HEK293 (cell line): ENCODE measurements at regions not wholly inside any gene's neighbourhood (a gene's known extent, or its start where the extent isn't known, plus 50 kb on each side); places are given as distances from the start of the nearest gene placed in this dataset.

ENCODE experiments used
- CTCF ChIP-seq: fragments of 450-650 bp; formaldehyde crosslinking; IDR thresholded peaks from 2 replicates; pipeline ENCODE4 v1.5.1; 2016; ENCODE audit warnings: missing biosample characterization, missing genetic modification characterization
- KLF8 ChIP-seq: fragments of 450-650 bp; formaldehyde crosslinking; IDR thresholded peaks from 2 replicates; pipeline ENCODE4 v1.5.1; 2016; ENCODE audit warnings: missing biosample characterization, missing genetic modification characterization
- YY1 ChIP-seq: fragments of 450-650 bp; formaldehyde crosslinking; IDR thresholded peaks from 2 replicates; pipeline ENCODE4 v1.5.1; 2018; ENCODE audit warnings: missing biosample characterization, missing genetic modification characterization
- ZBTB8A ChIP-seq: fragments of 450-650 bp; formaldehyde crosslinking; IDR thresholded peaks from 2 replicates; pipeline ENCODE4 v1.5.1; 2016; ENCODE audit warnings: missing biosample characterization, missing genetic modification characterization
- ZNF248 ChIP-seq: fragments of 450-650 bp; formaldehyde crosslinking; IDR thresholded peaks from 2 replicates; pipeline ENCODE4 v1.5.1; 2017; ENCODE audit warnings: missing biosample characterization, missing genetic modification characterization
- ZNF274 ChIP-seq, 2 experiments: fragments of 200-500 bp in 1 of 2; fragments of 450-650 bp in 1 of 2; sonication (Bioruptor generic) in 1 of 2; formaldehyde crosslinking in 1 of 2; IDR thresholded peaks; 2 replicates each; pipeline versions ENCODE4 v1.5.1 to v1.6.1; 2014 to 2016; ENCODE audit warnings: borderline replicate concordance in 1 of 2, inconsistent platforms in 1 of 2, low read length in 1 of 2, missing biosample characterization in 1 of 2, missing genetic modification characterization in 1 of 2

- TF ChIP-seq ZNF274 (IDR thresholded peaks at IDR 0.05; ENCODE audit: low read length) (no peak), ZNF274 (tag by site-specific recombination; IDR thresholded peaks at IDR 0.05; ENCODE audit: borderline replicate concordance) (no peak), CTCF (tag by site-specific recombination) (no peak), ZNF248 (tag by site-specific recombination) (no peak), KLF8 (no peak), YY1 (tag by site-specific recombination) (no peak), ZBTB8A (tag by site-specific recombination) (no peak)
Observed at GRCh38 chr2:215711471-215712034, 275.7 kb upstream of the FN1 start.
